WTC11 (cell line): ENCODE measurements at regions not wholly inside any gene's neighbourhood (a gene's known extent, or its start where the extent isn't known, plus 50 kb on each side); places are given as distances from the start of the nearest gene placed in this dataset.

ENCODE experiments used
- CREM ChIP-seq: sonication (generic); formaldehyde crosslinking; IDR thresholded peaks from 2 replicates; pipeline ENCODE4 v1.8.1; 2022; ENCODE audit warnings: mild to moderate bottlenecking, missing genetic modification reagents, moderate library complexity
- GABPB1 ChIP-seq: sonication (generic); formaldehyde crosslinking; IDR thresholded peaks from 2 replicates; pipeline ENCODE4 v1.8.1; 2023; ENCODE audit warnings: mild to moderate bottlenecking, missing genetic modification reagents
- PRRX2 ChIP-seq: fragments of 250-450 bp; sonication (Bioruptor Pico); IDR thresholded peaks from 2 replicates; pipeline ENCODE4 v1.8.0; 2021; ENCODE audit warnings: mild to moderate bottlenecking
- TF ChIP-seq, protein P1 (sequence below): fragments of 200-600 bp; IDR thresholded peaks from 2 replicates; pipeline ENCODE4 v1.8.0; 2022; ENCODE audit warnings: antibody characterized with exemption
- TF ChIP-seq, protein P2 (sequence below): sonication (generic); formaldehyde crosslinking; IDR thresholded peaks from 2 replicates; pipeline ENCODE4 v1.8.0; 2023; ENCODE audit warnings: missing genetic modification reagents

- TF ChIP-seq GABPB1 (CRISPR knock-in tag): no peak
- TF ChIP-seq, protein P1, sequence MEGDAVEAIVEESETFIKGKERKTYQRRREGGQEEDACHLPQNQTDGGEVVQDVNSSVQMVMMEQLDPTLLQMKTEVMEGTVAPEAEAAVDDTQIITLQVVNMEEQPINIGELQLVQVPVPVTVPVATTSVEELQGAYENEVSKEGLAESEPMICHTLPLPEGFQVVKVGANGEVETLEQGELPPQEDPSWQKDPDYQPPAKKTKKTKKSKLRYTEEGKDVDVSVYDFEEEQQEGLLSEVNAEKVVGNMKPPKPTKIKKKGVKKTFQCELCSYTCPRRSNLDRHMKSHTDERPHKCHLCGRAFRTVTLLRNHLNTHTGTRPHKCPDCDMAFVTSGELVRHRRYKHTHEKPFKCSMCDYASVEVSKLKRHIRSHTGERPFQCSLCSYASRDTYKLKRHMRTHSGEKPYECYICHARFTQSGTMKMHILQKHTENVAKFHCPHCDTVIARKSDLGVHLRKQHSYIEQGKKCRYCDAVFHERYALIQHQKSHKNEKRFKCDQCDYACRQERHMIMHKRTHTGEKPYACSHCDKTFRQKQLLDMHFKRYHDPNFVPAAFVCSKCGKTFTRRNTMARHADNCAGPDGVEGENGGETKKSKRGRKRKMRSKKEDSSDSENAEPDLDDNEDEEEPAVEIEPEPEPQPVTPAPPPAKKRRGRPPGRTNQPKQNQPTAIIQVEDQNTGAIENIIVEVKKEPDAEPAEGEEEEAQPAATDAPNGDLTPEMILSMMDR: no peak
- no peak for TF ChIP-seq CREM (CRISPR knock-in tag)
- TF ChIP-seq, protein P2, sequence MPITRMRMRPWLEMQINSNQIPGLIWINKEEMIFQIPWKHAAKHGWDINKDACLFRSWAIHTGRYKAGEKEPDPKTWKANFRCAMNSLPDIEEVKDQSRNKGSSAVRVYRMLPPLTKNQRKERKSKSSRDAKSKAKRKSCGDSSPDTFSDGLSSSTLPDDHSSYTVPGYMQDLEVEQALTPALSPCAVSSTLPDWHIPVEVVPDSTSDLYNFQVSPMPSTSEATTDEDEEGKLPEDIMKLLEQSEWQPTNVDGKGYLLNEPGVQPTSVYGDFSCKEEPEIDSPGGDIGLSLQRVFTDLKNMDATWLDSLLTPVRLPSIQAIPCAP (CRISPR knock-in tag): no peak
- TF ChIP-seq PRRX2 (CRISPR knock-in tag): no peak
These were observed 191.2 kb upstream of the SLITRK6 start for GRCh38 chr13:85990397-85990796.
